Nephron (organoid): ENCODE measurements at regions not wholly inside any gene's neighbourhood (a gene's known extent, or its start where the extent isn't known, plus 50 kb on each side); places are given as distances from the start of the nearest gene placed in this dataset.

Source experiments
- H3K27ac Mint-ChIP-seq, 3 experiments: 2 replicates each; pipeline ENCODE4 v1.8.0; 2020; ENCODE audit warnings: mixed read lengths in 3 of 3, mild to moderate bottlenecking in 2 of 3, moderate library complexity in 1 of 3
- H3K27me3 Mint-ChIP-seq: 2 replicates; pipeline ENCODE4 v1.8.0; 2021; ENCODE audit warnings: low read depth, mild to moderate bottlenecking, moderate library complexity, mixed read lengths
- H3K36me3 Mint-ChIP-seq: 2 replicates; pipeline ENCODE4 v1.8.0; 2020; ENCODE audit warnings: low read depth, mixed read lengths
- H3K4me1 Mint-ChIP-seq: 2 replicates; pipeline ENCODE4 v1.8.0; 2020; ENCODE audit warnings: mixed read lengths
- H3K4me3 Mint-ChIP-seq, 3 experiments: 2 replicates each; pipeline ENCODE4 v1.8.0; 2020; ENCODE audit warnings: mild to moderate bottlenecking in 3 of 3, mixed read lengths in 3 of 3, moderate library complexity in 2 of 3
- H3K9me3 Mint-ChIP-seq: 2 replicates; pipeline ENCODE4 v1.8.0; 2020; ENCODE audit warnings: mixed read lengths
- CTCF ChIP-seq, 3 experiments: fragments of 200-600 bp; sonication (generic); IDR thresholded peaks; one replicate each; pipeline ENCODE4 v1.5.0; 2021; ENCODE audit warnings: antibody characterized with exemption in 3 of 3; ENCODE audit not compliant: unreplicated experiment in 3 of 3

GRCh38 chr11:80457823-80458222 is 1017.0 kb upstream of the TENM4 start:
- Mint-ChIP-seq H3K4me3 (no peak overlapping the region), H3K4me1 (no peaks in the 10 kb centered on the region), H3K27ac (no peak overlapping the region), H3K27me3 (peaks cover 3% of the 10 kb centered on the region), H3K9me3 (no peaks in the 10 kb centered on the region), H3K36me3 (no peaks in the 10 kb centered on the region)
- TF ChIP-seq CTCF (IDR thresholded peaks at IDR 0.05; ENCODE audit: unreplicated experiment in 3 of 3) = no peak

GRCh38 chr11:80455818-80456217 is 1015.0 kb upstream of the TENM4 start:
- no peaks in the 10 kb centered on the region for H3K36me3 Mint-ChIP-seq
- H3K9me3 Mint-ChIP-seq = no peaks in the 10 kb centered on the region
- no peak overlapping the region for H3K4me3 Mint-ChIP-seq
- peaks cover 3% of the 10 kb centered on the region for H3K27me3 Mint-ChIP-seq
- no peak for TF ChIP-seq CTCF (IDR thresholded peaks at IDR 0.05; ENCODE audit: unreplicated experiment in 3 of 3)
- no peak overlapping the region for H3K27ac Mint-ChIP-seq
- no peaks in the 10 kb centered on the region for H3K4me1 Mint-ChIP-seq

- H3K4me1 Mint-ChIP-seq = peaks cover 19% of the 10 kb centered on the region
- no peak for TF ChIP-seq CTCF (IDR thresholded peaks at IDR 0.05; ENCODE audit: unreplicated experiment in 3 of 3)
Observed at GRCh38 chr11:80451105-80451504, 1010.3 kb upstream of the TENM4 start.

GRCh38 chr11:80448709-80449108 is 1007.9 kb upstream of the TENM4 start:
- Mint-ChIP-seq H3K4me3 (no peak overlapping the region), H3K36me3 (no peaks in the 10 kb centered on the region), H3K9me3 (peaks cover 3% of the 10 kb centered on the region), H3K27ac (peak overlapping the region in 1 of 3 experiments; percentile 31), H3K4me1 (peaks cover 19% of the 10 kb centered on the region), H3K27me3 (no peaks in the 10 kb centered on the region)
- TF ChIP-seq CTCF (IDR thresholded peaks at IDR 0.05; ENCODE audit: unreplicated experiment in 3 of 3) = no peak

More at GRCh38 chr11:80451105-80451504, 1010.3 kb upstream of the TENM4 start:
- no peaks in the 10 kb centered on the region for H3K36me3 Mint-ChIP-seq
- H3K27ac Mint-ChIP-seq = no peak overlapping the region
- peaks cover 3% of the 10 kb centered on the region for H3K27me3 Mint-ChIP-seq
- H3K4me3 Mint-ChIP-seq = no peak overlapping the region
- no peaks in the 10 kb centered on the region for H3K9me3 Mint-ChIP-seq

- TF ChIP-seq CTCF (IDR thresholded peaks at IDR 0.05; ENCODE audit: unreplicated experiment in 3 of 3) = no peak
- H3K27me3 Mint-ChIP-seq = no peaks in the 10 kb centered on the region
- no peaks in the 10 kb centered on the region for H3K36me3 Mint-ChIP-seq
- H3K27ac Mint-ChIP-seq = no peak overlapping the region
- H3K4me3 Mint-ChIP-seq = no peak overlapping the region
- H3K9me3 Mint-ChIP-seq = peaks cover 3% of the 10 kb centered on the region
- H3K4me1 Mint-ChIP-seq = peaks cover 6% of the 10 kb centered on the region
Observed at GRCh38 chr11:80443177-80443576, 1002.3 kb upstream of the TENM4 start.

- TF ChIP-seq CTCF (IDR thresholded peaks at IDR 0.05; ENCODE audit: unreplicated experiment in 3 of 3) = no peak
- H3K27ac Mint-ChIP-seq = no peak overlapping the region
Observed at GRCh38 chr11:80441821-80442220, 1001.0 kb upstream of the TENM4 start.

More at GRCh38 chr11:80441821-80442220, 1001.0 kb upstream of the TENM4 start:
- Mint-ChIP-seq H3K9me3 (peaks cover 3% of the 10 kb centered on the region), H3K4me3 (no peak overlapping the region), H3K36me3 (no peaks in the 10 kb centered on the region), H3K27me3 (peaks cover 3% of the 10 kb centered on the region), H3K4me1 (no peaks in the 10 kb centered on the region)
